ENCODE measurements at regions not wholly inside any gene's neighbourhood (a gene's known extent, or its start where the extent isn't known, plus 50 kb on each side); places are given as distances from the start of the nearest gene placed in this dataset.
"Not testable (repeated sequence)": the region's sequence is repeated elsewhere in the genome, so short reads cannot be mapped to it uniquely, and the experiment has no call there.

DNA sequence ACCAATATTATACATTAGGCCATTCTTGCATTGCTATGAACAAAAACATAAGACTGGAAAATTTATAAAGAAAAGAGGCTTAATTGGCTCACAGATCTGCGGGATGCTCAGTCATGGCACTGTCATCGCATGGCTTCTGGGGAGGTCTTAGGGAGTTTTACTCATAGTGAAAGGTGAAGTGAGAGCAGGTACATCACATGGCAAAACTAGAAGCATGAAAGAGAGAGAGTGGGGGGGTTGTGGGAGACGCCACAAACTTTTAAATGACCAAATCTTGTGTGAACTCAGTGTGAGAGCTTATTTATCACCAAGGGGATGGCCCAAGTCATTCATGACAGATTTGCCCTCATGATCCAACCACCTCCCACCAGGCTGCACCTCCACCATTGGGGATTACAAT is 398.3 kb upstream of the EDIL3 start:
- DNase-seq: no peak

DNA sequence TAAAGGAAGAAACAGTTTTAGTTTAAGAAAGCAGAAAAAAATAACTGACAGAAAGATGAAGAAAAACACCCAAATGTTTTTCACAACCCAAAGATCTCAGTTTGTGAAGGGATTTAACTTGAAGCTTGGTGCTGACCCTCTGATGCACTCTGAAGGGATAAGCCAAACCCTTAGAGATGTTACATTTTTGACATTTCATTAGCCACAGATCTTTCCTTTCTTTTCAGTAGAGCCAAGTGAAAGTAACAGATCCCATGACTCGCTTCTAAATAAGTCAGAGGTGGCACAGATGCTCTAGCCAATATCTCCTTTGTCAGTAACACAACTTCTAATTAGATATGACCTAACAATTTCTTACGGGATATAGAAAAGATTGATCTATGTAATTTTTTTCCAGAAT is 394.5 kb upstream of the EDIL3 start:
- DNase-seq: no peak

- DNase-seq: no peak
Measured at GRCh38 chr5:84764227-84764626, 379.5 kb upstream of the EDIL3 start.

GRCh38 chr5:84758008-84758407 is 373.3 kb upstream of the EDIL3 start:
- no peak for DNase-seq

GRCh38 chr5:84752780-84753179 is 368.1 kb upstream of the EDIL3 start:
- DNase-seq: no peak

DNA sequence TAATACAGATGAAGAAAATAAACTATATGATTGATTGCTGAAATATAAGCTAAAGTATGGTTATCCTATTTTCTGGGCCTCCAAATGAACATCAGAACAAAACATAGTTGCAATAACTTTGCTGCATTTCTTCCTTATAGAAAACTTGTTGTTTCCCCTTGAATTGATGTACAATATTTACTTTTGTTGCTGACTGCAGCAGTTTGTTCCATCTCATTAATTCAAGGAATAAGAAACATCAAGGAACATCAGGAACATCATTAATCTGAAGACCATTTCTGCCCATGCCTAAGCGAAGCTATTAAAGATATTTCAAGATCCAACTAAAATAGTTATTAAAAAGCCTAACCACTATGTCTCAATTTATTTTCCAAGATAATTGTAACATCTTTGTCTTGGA is 363.6 kb upstream of the EDIL3 start:
- DNase-seq: no peak

DNA sequence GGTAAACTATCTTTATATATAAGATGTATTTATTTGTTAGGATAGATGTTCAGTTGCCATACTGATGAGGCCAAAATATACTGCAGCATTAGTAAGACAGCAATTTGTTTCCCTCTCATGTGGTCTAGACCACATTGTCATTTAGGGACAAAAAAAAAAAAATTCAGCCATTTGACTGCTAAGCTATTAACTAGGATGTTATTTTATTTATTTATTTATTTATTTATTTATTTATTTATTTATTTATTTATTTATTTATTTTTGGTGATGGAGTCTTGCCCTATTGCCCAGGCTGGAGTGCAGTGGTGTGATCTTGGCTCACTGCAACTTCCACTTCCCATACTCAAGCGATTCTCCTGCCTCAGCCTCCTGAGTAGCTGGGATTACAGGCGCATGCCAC is 361.6 kb upstream of the EDIL3 start:
- not testable (repeated sequence) for DNase-seq

DNA sequence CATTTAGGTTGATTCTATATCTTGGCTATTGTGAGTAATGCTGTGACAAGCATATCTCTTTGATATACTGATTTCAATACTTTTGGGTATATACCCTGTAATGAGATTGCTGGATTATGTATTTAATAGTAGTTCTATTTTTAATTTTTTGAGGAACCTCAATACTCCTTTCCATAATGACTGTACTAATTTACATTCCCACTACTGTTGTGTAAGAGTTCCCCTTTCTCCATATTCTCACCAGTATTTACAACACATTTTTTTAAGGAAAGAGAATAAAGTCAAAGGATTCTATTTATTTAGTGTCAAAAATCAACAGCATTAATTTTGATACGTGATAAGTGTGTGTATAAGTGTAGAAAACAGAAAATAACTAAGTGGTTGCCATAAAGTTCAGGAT is 356.4 kb upstream of the EDIL3 start:
- no peak for DNase-seq

GRCh38 chr5:84729326-84729725 is 344.6 kb upstream of the EDIL3 start:
- peak; percentile 69 for DNase-seq

- DNase-seq: no peak
Measured at GRCh38 chr5:84727708-84728107, 343.0 kb upstream of the EDIL3 start.

GRCh38 chr5:84725946-84726570 is 341.4 kb upstream of the EDIL3 start:
- no peak for DNase-seq

DNA sequence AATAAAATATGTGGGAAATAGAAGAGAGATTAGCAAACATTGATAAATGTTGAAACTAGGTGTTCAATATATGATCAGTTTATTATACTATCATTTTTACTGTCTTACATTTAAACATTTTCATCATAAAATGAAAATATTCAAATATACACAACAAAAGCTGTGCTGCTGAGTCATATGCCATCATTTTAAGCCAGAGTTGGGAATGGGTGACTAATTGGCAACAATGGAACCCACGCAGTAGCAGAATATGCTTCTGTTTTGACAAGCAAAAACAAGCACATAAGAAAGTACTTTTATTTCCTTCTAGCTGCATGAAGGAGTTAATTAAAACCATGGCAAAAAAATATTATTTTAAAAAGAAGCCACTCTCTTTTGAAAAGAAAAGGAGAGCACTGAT is 340.0 kb upstream of the EDIL3 start:
- DNase-seq: no peak

DNA sequence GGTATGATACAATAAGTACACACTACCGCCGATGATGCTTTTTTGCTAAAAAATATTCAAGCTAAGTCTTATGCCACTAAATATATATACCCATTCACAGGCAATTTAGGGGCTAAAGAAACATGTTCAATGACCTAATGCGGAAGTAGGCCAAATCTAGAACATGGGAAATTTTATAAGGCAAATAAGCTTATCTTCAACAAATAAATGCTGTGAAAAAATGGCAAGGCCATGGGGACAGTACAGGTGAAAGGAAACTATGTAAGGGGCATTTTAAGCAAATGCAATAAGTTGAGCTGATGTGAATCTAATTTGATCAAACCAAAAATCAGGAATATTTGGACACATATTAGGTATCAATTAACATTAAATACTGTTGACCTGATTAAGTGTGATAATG is 339.5 kb upstream of the EDIL3 start:
- DNase-seq: no peak

GRCh38 chr5:84718377-84718776 is 333.7 kb upstream of the EDIL3 start:
- DNase-seq: no peak

DNA sequence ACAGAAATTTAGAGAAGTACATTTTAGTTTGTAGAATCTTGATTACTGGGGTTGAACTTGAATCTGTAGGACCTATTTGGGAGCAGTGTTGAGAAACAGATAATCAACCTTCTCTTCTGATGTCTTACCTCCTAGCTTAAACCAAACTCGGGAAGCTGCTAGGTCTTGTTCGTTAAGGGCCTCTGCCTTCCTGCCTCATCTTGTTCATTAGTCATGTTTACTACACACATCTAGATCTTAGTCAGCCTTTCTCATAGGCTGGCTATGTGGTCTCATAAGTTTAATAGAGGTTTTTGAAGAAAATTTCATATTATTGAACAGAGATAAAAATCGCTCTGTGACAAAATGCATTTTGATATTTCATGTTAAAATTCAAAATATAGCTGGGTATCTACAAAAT is 331.0 kb upstream of the EDIL3 start:
- DNase-seq: no peak

GRCh38 chr5:84715091-84715490 is 330.4 kb upstream of the EDIL3 start:
- no peak for DNase-seq

GRCh38 chr5:84709075-84709474 is 324.4 kb upstream of the EDIL3 start:
- no peak for DNase-seq

- DNase-seq: no peak
Measured at GRCh38 chr5:84706678-84707641, 322.3 kb upstream of the EDIL3 start.

GRCh38 chr5:84700545-84700944 is 315.9 kb upstream of the EDIL3 start:
- not testable (repeated sequence) for DNase-seq

GRCh38 chr5:84696651-84697050 is 312.0 kb upstream of the EDIL3 start:
- DNase-seq: no peak

DNA sequence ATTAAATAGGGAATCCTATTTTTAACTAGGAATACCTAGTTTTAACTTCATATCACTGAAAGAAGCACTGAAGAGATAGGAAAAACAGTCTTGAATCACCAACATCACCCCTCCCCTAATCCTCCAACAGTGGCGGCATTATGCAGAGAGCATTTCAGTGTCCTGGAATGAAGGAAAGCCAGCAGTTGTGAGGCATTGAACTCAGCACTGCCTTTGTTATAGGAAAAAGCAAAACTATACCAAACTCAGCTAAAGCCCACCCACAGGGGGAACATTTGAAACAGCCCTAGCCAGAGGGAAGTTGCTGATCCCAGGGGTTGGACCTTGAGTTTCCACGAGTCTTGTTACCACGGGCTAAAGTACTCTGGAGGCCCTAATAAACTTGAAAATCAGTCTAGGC is 310.6 kb upstream of the EDIL3 start:
- DNase-seq: no peak

DNA sequence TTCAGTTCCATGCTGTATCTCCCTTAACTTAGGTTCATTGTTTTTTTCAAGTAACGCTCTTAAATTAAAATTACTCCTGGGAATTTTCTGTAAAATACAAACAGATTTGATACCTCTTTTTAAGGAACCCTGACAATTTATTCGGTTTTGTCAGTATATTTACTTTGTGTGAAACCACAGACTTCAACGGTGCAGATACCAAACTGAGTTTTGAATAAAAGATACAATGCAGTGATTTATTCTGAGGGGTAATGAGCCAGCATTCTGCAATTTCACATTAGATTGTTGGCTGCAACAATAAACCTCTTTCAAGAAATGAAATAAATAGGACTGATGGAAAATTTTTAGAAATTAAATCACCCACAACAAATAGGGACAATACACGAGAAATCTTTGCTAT is 308.6 kb upstream of the EDIL3 start:
- DNase-seq: peak; percentile 53

- DNase-seq: no peak
Measured at GRCh38 chr5:84688566-84688965, 303.9 kb upstream of the EDIL3 start.

DNA sequence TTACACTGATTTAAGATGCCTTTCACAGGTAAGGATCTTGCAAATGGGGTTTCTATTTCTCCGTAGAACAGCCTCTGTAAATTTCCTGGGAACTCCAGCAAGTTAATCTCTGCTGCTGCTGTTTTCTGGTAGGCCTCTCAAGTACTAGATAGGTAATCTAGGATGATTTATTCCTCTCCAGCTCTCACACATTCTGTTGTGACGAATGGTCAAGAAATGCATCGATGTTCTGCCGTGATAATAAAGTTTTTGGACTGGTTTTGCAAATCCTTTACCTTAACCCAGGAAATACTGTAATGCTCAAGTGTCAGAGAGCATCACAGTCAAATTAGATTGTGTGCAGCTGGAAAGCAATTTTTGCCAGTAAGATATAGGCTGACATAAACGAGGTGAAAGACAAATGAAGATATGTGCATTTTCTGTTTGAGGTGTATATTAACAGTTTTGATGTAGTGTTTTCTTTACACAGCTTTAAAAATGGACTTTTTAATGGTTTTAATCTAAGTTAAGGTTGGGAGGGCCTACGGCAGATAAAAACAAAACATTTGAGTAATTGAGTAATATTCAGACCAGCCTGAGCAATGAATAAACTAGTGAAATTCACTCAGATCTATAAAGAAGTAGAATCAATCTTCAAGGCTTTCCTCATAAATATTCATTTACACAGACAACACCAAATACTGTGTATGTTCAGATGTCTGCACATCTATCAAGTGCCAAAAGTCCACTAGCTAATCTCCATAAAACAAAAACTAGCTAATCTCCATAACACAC is 300.6 kb upstream of the EDIL3 start:
- no peak for DNase-seq
